HFFc6 (cell line): ENCODE measurements at regions not wholly inside any gene's neighbourhood (a gene's known extent, or its start where the extent isn't known, plus 50 kb on each side); places are given as distances from the start of the nearest gene placed in this dataset.

Experiments used
- DNase-seq: peaks from one replicate; pipeline ENCODE4 v3.0.0-alpha.2; 2018
- H3K27ac Mint-ChIP-seq: 2 replicates; pipeline ENCODE4 v1.8.0; 2020; ENCODE audit warnings: mild to moderate bottlenecking, mixed read lengths
- H3K27me3 Mint-ChIP-seq: 2 replicates; pipeline ENCODE4 v1.8.0; 2021; ENCODE audit warnings: mild to moderate bottlenecking, moderate library complexity, mixed read lengths; ENCODE audit not compliant: insufficient read depth
- H3K36me3 Mint-ChIP-seq: 2 replicates; pipeline ENCODE4 v1.8.0; 2021; ENCODE audit warnings: low read depth, mixed read lengths
- H3K4me1 Mint-ChIP-seq: 2 replicates; pipeline ENCODE4 v1.8.0; 2020; ENCODE audit warnings: low read depth, mixed read lengths
- H3K4me3 Mint-ChIP-seq: 2 replicates; pipeline ENCODE4 v1.8.0; 2020; ENCODE audit warnings: mild to moderate bottlenecking, moderate library complexity, mixed read lengths
- H3K9me3 Mint-ChIP-seq: 2 replicates; pipeline ENCODE4 v1.8.0; 2020; ENCODE audit warnings: mild to moderate bottlenecking, mixed read lengths
- CTCF ChIP-seq: fragments of 200-600 bp; sonication (generic); IDR thresholded peaks from 2 replicates; pipeline ENCODE4 v1.5.0; 2021; ENCODE audit warnings: antibody characterized with exemption, mild to moderate bottlenecking

GRCh38 chr12:88775742-88776151, 195.5 kb upstream of the KITLG start:
- H3K27me3 Mint-ChIP-seq = no peaks in the 10 kb centered on the region
- no peak overlapping the region for H3K27ac Mint-ChIP-seq
- H3K36me3 Mint-ChIP-seq = no peaks in the 10 kb centered on the region; the same call in 1 of the 2 replicates
- H3K9me3 Mint-ChIP-seq = no peaks in the 10 kb centered on the region
- no peak for DNase-seq
- H3K4me1 Mint-ChIP-seq = no peaks in the 10 kb centered on the region
- H3K4me3 Mint-ChIP-seq = no peak overlapping the region
- no peak for TF ChIP-seq CTCF

- no peak for DNase-seq
- Mint-ChIP-seq H3K27me3 (no peaks in the 10 kb centered on the region), H3K36me3 (no peaks in the 10 kb centered on the region), H3K4me3 (no peak overlapping the region), H3K27ac (no peak overlapping the region), H3K9me3 (no peaks in the 10 kb centered on the region), H3K4me1 (peaks cover 27% of the 10 kb centered on the region)
- TF ChIP-seq CTCF = no peak
Observed at GRCh38 chr12:88767699-88768098, 187.4 kb upstream of the KITLG start.

- no peak overlapping the region for H3K27ac Mint-ChIP-seq
- DNase-seq = no peak
- no peak for TF ChIP-seq CTCF
- peaks cover 32% of the 10 kb centered on the region for H3K4me1 Mint-ChIP-seq
- no peaks in the 10 kb centered on the region for H3K9me3 Mint-ChIP-seq
- H3K36me3 Mint-ChIP-seq = no peaks in the 10 kb centered on the region
- H3K4me3 Mint-ChIP-seq = no peak overlapping the region
- no peaks in the 10 kb centered on the region for H3K27me3 Mint-ChIP-seq
Observed at GRCh38 chr12:88764781-88765480, 184.7 kb upstream of the KITLG start.

- Mint-ChIP-seq H3K4me3 (no peak overlapping the region), H3K4me1 (peaks cover 32% of the 10 kb centered on the region), H3K36me3 (no peaks in the 10 kb centered on the region), H3K9me3 (no peaks in the 10 kb centered on the region), H3K27ac (0 out of 2 replicates have a peak overlapping the region, but pooled peaks have one; percentile 31), H3K27me3 (no peaks in the 10 kb centered on the region)
- TF ChIP-seq CTCF = no peak
- DNase-seq = peak; percentile 48
Observed at GRCh38 chr12:88763536-88764100, 183.3 kb upstream of the KITLG start.

GRCh38 chr12:88758176-88758575, 177.9 kb upstream of the KITLG start:
- Mint-ChIP-seq H3K27ac (no peak overlapping the region), H3K36me3 (no peaks in the 10 kb centered on the region), H3K27me3 (no peaks in the 10 kb centered on the region; the same call in 1 of the 2 replicates), H3K4me1 (peaks cover 12% of the 10 kb centered on the region), H3K4me3 (no peak overlapping the region), H3K9me3 (no peaks in the 10 kb centered on the region)
- TF ChIP-seq CTCF = no peak
- no peak for DNase-seq
